Skeletal muscle tissue (tissue), 3 donors: ENCODE measurements at regions not wholly inside any gene's neighbourhood (a gene's known extent, or its start where the extent isn't known, plus 50 kb on each side); places are given as distances from the start of the nearest gene placed in this dataset.
"Not testable (repeated sequence)": the region's sequence is repeated elsewhere in the genome, so short reads cannot be mapped to it uniquely, and the experiment has no call there.

Experiments
- H3K27ac ChIP-seq: one replicate; pipeline ENCODE4 v1.7.0; 2013; ENCODE audit warnings: mild to moderate bottlenecking, low read depth, low read length, inconsistent platforms
- H3K27me3 ChIP-seq, 3 donors: one replicate each; pipeline ENCODE4 v1.7.0; 2013; ENCODE audit warnings: low read length in 3 of 3; ENCODE audit not compliant: control insufficient read depth in 3 of 3, insufficient read depth in 3 of 3
- H3K36me3 ChIP-seq, 3 donors: one replicate each; pipeline ENCODE4 v1.7.0; 2013; ENCODE audit warnings: low read length in 3 of 3; ENCODE audit not compliant: control insufficient read depth in 3 of 3, insufficient read depth in 3 of 3
- H3K4me1 ChIP-seq, 3 donors: one replicate each; pipeline ENCODE4 v1.7.0; 2013; ENCODE audit warnings: low read length in 3 of 3, mild to moderate bottlenecking in 3 of 3; ENCODE audit not compliant: control insufficient read depth in 3 of 3, insufficient read depth in 3 of 3
- H3K4me3 ChIP-seq, 3 donors: one replicate each; pipeline ENCODE4 v1.7.0; 2013; ENCODE audit warnings: low read length in 3 of 3
- H3K9ac ChIP-seq, 3 donors: one replicate each; pipeline ENCODE4 v1.7.0; 2013; ENCODE audit warnings: low read length in 3 of 3, mild to moderate bottlenecking in 3 of 3, moderate library complexity in 2 of 3, low read depth in 1 of 3
- H3K9me3 ChIP-seq, 3 donors: one replicate each; pipeline ENCODE4 v1.7.0; 2013; ENCODE audit warnings: low read length in 3 of 3; ENCODE audit not compliant: control insufficient read depth in 3 of 3
- donor health status: Osteomylitis.

DNA sequence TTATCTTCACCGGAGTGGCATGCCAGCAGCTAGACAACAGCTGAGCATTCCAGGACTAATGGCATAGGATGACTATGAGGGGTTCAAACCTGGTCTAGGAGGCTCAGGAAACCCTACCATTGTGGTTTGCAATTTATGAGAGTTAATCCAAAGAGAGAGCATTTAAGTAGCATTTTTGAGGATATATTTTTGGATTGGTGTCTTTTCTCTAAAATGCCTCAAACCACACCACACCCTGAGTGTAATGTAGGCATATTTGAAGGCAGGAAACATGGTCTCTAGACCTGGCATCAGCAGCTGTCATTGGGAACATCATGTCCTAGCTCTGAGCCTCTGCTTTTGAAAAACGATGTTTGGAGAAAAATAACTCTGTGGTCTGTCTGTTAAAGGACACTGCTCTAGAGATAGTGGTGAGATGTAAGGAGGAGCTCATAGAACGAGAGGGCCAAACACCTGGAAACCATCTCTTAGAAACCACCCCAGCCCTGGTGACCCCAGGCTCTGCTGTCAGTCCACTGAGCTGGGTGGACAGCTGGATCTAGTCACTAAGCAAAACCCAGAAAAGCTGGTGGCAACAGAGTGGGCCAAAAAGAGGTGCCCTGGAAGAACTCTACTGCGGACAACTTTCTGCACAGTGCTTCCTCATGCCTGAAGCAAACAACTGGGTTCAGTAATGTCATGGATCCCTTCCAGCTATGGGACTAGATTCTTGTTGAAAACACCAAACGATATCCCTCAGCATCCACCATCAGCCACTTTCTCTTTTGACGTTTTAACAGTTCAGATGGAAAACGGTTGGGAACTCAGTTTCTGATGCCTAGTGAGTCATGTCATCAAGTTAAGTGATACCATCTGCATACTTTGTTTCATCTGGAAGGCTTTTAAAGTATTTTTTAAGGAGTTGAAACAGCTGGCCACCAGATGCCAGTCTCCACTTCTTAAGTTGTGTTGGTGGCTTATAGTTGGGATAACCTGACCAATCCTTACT is 100.2 kb upstream of the C1QTNF7 start:
- no peaks in the 10 kb centered on the region for H3K4me1 ChIP-seq
- H3K27me3 ChIP-seq, result no peaks in the 10 kb centered on the region
- no peak overlapping the region for H3K4me3 ChIP-seq
- no peak overlapping the region for H3K27ac ChIP-seq
- no peaks in the 10 kb centered on the region for H3K9me3 ChIP-seq
- no peak overlapping the region for H3K9ac ChIP-seq
- H3K36me3 ChIP-seq, result no peaks in the 10 kb centered on the region

DNA sequence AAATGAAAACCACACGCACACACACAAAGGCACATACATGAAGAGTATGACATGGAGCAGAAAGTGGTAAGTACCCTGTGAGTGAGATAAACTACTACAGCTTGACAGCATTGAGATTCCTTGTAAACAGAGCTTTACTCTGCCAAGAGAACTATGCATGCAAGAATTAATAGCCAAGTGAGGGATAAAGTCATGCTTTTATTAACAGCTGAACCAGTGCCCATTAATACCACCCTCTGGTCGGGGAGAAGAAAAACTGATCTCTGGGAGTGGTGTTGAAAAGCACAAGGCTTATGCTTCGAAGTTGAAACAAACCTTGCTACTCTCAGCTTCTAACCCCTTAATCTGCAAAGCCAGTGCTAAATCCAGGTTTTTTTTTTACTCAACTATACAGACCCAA is 95.9 kb upstream of the C1QTNF7 start:
- no peaks in the 10 kb centered on the region for H3K27me3 ChIP-seq
- H3K36me3 ChIP-seq, result no peaks in the 10 kb centered on the region
- no peak overlapping the region for H3K9ac ChIP-seq
- H3K27ac ChIP-seq, result no peak overlapping the region
- H3K9me3 ChIP-seq, result no peaks in the 10 kb centered on the region
- H3K4me3 ChIP-seq, result no peak overlapping the region
- no peaks in the 10 kb centered on the region for H3K4me1 ChIP-seq

DNA sequence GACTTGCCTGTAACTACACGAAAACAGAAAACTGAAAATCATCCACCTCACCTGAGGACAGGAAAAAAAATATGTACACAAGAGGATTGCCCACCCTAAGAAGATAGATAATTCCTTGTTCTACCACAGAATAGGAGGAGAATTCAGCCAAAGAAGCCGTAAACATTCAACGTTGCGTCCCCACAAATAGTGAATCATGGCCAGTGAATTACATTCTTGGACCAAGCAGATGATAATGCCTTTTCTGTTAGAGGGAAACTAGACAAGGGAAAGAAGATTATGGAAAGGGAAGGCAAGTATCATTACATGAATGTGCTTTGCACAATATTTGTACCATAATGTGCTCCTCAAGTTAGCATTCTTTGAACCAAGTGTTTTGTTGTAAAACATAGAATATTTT is 95.5 kb upstream of the C1QTNF7 start:
- H3K27me3 ChIP-seq, result no peaks in the 10 kb centered on the region
- H3K36me3 ChIP-seq, result no peaks in the 10 kb centered on the region
- no peak overlapping the region for H3K27ac ChIP-seq
- H3K4me1 ChIP-seq, result no peaks in the 10 kb centered on the region
- H3K9ac ChIP-seq, result no peak overlapping the region
- H3K9me3 ChIP-seq, result no peaks in the 10 kb centered on the region
- H3K4me3 ChIP-seq, result no peak overlapping the region

DNA sequence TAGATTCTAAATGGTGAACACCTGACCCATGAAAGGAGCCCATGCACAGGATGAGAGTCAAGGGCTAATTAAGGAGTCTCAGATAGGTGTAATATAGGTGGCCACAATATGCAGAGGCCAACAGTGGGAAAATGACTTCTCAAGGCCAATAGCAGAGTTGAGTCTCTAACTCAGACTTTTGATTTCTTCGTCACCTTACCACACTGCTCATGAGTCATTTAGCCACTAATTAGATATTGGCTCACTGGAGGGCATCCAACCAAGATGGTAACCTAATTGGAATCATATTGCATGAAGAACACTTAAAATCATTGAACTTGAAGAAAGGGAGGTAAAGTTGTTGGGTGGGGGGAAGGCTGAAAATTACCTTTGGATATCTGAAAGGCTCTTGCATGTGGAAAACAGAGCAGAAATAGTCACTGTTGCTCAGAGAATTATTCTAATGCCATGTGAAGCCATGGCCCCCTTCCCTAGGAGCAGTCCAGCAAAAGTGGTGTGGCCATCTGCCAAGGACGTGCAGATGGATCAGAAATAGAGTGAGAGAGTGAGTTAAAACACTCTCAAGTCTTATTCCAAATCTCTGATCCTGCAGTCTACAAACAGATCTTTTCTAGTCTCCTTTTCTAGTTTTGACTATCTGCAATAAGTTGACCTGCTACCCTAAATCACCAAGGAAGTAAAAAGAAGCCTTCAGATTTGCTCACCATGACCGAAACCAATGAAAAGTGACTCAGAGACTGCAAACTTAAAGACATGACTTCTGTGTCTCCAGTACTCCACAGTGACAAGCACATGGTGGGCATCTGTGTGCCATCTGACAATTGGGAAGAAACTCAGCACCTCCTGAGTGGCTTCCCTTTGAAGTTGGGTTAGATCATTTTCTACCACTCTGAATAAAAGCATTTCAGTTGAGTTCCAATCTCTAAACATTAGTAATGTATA is 93.9 kb upstream of the C1QTNF7 start:
- Histone ChIP-seq H3K4me1 (no peaks in the 10 kb centered on the region), H3K36me3 (no peaks in the 10 kb centered on the region), H3K27ac (no peak overlapping the region), H3K9me3 (no peaks in the 10 kb centered on the region), H3K9ac (no peak overlapping the region), H3K4me3 (no peak overlapping the region), H3K27me3 (no peaks in the 10 kb centered on the region)

DNA sequence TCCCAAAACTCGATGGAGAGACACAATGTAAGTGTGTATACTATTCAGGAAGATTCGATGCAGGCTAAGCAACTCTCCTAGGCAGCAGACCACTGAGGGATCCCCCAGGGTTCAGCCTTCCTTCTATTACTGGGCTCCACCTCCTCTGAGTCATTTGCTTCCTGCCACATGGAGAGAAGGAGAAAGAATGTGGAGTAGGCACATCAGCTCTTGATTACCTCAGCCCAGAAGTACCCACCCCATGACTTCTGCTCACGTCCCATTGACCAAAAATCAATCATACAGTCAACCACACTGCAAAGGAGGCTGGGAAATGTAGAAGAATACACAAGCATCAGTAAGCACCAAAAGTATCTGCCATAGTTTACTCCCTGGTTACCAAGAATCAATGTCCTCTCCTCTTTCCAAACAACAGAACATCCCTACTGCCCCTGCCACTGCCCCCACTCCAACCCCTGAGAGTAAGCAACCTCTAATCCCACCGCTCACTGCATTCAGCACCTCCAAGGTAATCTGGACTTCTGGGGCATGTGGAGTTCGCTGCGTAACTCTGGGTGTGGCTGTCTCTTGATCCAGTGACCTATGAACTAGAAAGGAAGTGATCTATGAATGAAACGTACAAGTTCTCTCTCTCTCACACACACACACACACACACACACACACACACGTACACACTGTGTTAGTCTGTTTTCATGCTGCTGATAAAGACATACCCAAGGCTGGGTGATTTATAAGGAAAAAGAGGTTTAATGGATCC is 91.2 kb upstream of the C1QTNF7 start:
- Histone ChIP-seq H3K9me3 (no peaks in the 10 kb centered on the region), H3K27me3 (no peaks in the 10 kb centered on the region)

DNA sequence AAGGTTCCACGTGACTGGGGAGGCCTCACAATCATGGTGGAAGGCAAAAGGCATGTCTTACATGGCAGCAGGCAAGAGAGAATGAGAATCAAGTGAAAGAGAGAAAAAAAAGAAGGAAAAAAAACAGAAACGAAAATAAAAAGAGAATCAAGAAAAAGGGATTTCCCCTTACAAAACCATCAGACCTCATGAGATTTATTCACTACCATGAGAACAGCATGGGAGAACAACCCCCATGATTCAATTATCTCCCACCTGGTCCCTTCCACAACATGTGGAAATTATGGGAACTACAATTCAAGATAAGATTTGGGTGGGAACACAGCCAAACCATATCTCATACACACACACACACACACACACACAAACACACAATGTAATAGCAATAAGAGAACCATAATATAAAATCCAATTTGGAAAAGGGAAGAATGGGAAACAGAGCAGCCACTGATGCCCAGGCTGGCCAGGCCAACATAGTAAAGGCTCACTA is 90.6 kb upstream of the C1QTNF7 start:
- H3K27me3 ChIP-seq, H3K9ac ChIP-seq, H3K4me3 ChIP-seq, H3K9me3 ChIP-seq, H3K36me3 ChIP-seq, H3K4me1 ChIP-seq, H3K27ac ChIP-seq: not testable (repeated sequence)

More for the DNA sequence above, 91.2 kb upstream of the C1QTNF7 start:
- no peak overlapping the region for H3K4me3 ChIP-seq
- no peak overlapping the region for H3K27ac ChIP-seq
- no peak overlapping the region for H3K9ac ChIP-seq
- H3K4me1 ChIP-seq, result no peaks in the 10 kb centered on the region
- no peaks in the 10 kb centered on the region for H3K36me3 ChIP-seq

DNA sequence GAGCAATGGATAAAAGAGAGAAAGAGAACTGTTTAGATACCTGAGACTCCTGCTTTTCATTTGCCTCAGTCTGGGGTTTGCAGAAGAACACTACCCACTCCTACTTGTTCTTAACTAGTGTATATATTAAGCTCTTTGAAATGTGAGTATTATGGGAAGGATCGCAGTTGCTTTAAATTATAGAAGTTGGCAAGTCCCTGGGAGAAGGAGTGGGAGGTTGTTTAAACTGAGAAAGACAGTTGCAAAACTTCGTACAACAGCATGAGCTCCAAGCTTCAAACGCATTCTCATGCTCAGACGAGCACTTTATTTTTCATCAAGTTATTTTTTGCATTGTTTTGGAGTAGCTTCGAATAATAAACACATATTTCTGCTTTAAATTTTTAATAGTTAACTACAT is 88.1 kb upstream of the C1QTNF7 start:
- Histone ChIP-seq H3K9ac (no peak overlapping the region), H3K36me3 (no peaks in the 10 kb centered on the region), H3K27me3 (no peaks in the 10 kb centered on the region), H3K27ac (no peak overlapping the region), H3K4me3 (no peak overlapping the region), H3K9me3 (no peaks in the 10 kb centered on the region), H3K4me1 (no peaks in the 10 kb centered on the region)

DNA sequence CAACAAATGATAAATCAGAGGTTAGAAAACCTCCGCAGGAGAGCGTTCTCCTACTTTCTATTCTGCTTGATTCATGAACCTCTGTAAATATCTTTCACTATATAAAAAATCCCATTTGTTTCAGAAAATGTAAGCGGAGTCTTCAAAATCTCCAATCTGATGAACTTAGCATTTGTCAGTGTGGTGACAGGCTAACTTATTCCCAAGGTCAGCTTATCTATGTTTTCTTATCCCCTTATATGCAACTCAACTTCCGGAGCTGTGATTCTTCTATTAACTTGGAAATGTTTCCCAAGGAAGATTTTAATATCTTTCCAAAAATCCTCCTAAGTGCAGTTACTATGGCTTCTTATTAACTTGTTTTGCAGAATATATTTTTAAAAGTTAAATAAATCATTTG is 87.5 kb upstream of the C1QTNF7 start:
- Histone ChIP-seq H3K27ac (no peak overlapping the region), H3K9ac (no peak overlapping the region), H3K4me1 (no peaks in the 10 kb centered on the region), H3K27me3 (no peaks in the 10 kb centered on the region), H3K9me3 (no peaks in the 10 kb centered on the region), H3K36me3 (no peaks in the 10 kb centered on the region), H3K4me3 (no peak overlapping the region)

DNA sequence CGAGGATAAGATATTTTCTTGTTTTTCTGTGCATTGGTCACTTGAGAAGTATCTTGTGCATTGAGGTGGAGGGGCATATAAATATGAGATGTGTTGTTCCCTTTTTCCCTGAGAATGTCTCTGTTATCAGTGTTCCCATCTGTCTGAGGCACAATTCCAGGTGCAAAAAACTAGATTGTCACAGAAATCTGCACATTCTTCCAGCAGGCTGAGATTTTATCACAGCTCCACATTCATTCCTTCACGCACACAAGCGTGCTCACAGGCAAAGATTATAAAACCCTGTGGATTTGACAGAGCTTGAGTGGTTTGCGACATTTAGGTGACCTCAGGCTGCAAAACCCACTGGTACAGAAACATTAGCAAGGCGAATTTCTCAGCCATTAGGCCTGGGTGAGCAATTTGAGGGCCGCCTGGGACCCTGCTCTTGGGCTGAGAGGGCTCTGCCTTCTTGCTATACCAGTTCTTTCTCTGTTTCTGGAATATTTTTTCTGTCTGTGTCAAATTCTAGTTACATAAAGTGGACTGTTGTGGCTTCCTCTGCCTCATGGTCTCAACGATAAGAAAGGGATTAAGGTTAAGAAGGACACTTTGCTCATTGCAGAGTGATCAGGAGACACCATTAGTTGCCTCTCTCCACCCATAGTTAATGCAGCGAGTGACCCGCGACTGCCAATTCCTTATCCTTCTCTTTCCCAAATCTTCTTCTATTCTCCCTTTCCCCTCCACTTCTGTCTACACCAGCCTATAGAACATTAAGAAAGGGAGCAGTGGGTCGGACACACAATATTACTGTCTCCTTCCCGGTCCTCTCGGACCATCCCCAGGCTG is 86.7 kb upstream of the C1QTNF7 start:
- no peaks in the 10 kb centered on the region for H3K4me1 ChIP-seq
- no peak overlapping the region for H3K9ac ChIP-seq
- H3K27ac ChIP-seq, result no peak overlapping the region
- H3K36me3 ChIP-seq, result no peaks in the 10 kb centered on the region
- H3K9me3 ChIP-seq, result no peaks in the 10 kb centered on the region
- H3K4me3 ChIP-seq, result no peak overlapping the region
- no peaks in the 10 kb centered on the region for H3K27me3 ChIP-seq
